Hippocampal formation (tissue), 2 donors: ENCODE measurements at regions not wholly inside any gene's neighbourhood (a gene's known extent, or its start where the extent isn't known, plus 50 kb on each side); places are given as distances from the start of the nearest gene placed in this dataset.
"Not testable (repeated sequence)": the region's sequence is repeated elsewhere in the genome, so short reads cannot be mapped to it uniquely, and the experiment has no call there.

ENCODE experiments used
- DNase-seq, 2 donors: peaks; one replicate each; lab custom pipeline; 2025; lab: John Stamatoyannopoulos, UW

DNA sequence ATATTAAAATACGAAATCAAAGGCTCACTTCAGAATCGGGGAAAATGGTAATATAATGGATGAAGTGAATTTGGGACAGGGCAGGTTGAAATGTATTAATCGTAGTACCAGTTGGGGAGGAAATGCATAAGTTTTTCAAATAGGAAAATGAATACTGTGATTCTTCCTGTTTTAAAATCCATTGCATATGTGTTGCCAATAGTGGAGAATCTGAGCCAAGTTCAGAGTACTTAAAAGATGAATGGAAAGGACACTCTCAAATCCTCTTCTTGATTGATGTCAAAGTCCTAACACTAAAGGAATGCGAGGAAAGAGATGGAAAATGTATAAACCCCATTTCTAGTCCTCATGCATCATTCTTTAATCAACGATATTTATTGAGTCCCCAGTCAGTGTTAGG, 160.9 kb upstream of the CCNG1 start:
- no peak for DNase-seq

DNA sequence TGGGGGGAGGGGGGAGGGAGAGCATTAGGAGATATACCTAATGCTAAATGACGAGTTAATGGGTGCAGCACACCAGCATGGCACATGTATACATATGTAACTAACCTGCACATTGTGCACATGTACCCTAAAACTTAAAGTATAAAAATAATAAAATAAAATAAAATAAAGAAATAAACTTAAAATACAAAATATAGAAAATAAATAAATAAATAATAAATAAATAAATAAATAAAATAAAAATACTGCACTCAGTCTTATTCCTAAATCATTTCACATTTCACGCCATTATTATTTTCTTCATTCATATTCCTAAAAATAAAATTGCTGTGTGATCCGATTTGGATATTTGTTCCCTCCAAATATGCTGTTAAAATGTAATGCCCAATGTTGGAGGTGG, 156.5 kb upstream of the CCNG1 start:
- not testable (repeated sequence) for DNase-seq

DNA sequence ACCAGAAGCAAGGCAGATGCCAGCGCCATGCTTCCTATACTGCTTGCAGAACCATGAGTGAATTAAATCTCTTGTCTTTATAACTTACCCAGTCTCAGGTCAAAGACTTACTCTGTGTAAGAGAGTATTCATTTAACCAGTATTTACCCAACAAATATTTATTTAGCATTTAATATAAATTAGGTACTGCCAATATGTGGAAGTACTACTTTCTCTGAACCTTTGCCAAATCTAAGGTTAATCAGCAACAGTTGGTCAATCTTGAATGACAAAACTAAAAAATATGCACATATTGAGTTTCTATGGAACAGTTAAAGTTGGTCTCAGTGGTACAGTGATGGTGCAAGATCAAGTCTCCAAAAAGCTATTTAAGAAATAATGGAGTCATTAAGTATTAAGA, 155.9 kb upstream of the CCNG1 start:
- DNase-seq: no peak

DNA sequence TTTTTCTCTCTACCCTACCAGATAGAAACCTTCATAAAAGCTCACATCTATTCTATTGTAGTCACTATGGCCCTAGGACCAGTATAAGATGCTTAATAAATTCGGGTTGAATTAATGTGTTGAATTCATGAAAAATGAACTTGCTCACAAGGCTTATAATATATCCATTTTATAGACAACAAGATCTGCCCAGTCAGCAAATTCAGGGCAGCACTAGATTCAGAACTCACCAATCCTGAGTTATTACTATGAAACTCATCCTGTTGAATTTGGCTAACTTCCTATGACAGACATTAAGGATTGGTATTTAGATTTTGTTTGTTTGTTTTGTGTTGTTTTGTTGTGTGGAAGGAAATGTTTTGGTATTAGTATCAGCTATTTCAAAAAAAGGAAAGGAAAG, 143.6 kb upstream of the CCNG1 start:
- DNase-seq: no peak

DNA sequence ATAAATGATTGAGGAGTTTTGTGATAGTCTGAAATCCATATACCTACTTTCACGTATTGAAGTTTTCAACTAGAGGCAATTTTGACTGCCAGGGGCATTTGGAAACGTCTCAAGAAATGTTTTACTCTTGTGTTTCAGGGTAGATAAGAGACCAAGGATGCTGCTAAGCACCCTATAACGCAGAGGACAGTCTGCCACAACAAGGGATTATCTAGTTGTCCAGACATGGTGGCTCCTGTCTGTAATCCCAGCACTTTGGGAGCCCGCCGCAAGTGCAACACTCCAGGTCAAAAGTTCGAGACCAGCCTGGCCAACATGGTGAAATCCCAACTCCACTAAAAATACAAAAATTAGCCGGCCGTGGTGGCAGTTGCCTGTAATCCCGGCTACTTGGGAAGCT, 133.7 kb upstream of the CCNG1 start:
- no peak for DNase-seq

DNA sequence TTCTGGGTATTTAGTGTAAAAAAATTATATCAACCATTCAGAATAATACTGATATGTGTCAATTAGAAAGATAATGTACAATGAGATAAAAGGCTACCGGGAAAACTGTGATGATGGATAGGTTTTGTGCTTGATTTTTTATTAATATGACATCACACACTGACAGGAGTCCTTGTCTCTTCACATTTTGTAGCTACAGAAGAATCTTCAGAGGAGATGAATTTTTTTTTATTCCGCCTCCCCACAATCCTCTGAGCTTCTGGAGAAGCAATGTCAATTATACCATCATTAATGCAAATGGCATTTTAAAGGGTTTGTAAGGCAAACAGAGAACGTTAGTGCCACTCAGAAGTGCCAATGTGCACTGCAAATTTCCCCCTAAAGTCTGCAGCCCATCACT, 131.7 kb upstream of the CCNG1 start:
- no peak for DNase-seq

DNA sequence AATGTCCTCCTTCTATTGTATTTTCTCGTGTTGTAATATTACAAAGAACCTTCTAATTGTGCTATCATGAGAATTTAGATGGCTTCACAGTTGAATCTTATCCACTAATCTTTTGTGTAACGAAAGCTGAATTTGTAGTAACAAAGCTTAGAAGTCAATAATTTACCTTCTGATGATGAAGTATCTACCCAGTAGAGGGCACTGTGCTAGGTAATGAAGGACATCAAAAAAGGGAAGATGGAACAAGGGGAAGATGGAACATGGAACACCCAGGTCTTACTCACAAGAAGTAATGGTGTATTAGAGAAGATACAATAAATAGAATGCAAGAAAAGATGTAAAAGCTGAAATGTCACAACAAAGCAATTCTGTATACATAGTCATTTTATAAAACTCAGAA, 131.0 kb upstream of the CCNG1 start:
- no peak for DNase-seq

DNA sequence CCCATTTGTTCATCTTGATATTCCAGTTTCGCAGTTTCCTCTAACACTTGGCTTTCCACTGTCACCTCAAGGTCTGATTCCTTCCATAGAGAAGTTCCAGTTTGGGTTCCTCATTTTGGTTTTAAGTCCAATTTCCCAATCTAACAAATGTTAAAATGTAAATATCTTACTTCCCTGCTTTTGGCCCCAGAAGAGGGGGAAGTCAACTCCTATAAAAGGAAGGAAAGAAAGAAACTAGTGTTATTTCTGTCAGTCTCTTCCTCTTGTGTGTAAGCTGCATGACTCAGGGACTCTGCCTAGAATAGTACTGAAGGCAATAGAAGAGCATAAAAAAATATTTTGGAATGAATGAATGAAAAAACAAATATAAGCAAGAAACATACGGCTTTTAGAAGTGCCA, 127.5 kb upstream of the CCNG1 start:
- DNase-seq: no peak

DNA sequence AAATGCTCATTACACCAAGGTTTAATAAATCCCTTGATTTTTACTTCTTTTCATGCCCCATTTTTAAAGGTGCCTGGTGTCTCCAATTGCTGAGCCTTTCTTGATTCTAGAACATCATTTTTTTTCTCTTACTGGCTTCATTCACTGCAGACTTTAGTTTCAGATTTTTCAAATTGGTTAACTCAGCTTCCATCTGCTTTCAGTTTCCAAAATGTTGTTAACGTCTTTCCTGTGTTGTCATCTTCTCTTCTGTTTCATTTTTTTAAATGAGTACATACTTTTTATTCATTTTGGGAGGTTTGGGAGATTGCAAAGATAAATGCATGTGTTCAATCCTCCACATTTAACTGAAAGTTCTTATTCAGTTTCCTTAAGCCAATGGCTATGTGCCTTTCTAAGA, 126.4 kb upstream of the CCNG1 start:
- DNase-seq: no peak

DNA sequence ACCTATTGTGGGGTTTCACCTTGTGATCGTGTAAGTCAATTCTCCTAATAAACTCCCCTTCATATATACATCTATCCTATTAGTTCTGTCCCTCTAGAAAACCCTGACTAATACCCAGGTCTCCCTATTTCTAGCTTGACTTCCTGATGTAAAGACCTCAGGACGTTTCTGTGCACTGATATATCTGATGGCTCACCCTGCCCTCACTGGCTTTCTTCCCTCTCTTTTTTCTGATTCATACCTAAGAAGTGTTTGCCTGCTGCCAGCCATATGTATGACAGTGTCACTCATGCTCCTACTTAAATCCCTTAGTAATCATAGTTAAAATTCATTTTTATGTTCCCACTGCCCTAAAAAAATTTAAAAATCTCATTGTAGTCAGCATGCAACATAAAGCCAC, 124.8 kb upstream of the CCNG1 start:
- no peak for DNase-seq

DNA sequence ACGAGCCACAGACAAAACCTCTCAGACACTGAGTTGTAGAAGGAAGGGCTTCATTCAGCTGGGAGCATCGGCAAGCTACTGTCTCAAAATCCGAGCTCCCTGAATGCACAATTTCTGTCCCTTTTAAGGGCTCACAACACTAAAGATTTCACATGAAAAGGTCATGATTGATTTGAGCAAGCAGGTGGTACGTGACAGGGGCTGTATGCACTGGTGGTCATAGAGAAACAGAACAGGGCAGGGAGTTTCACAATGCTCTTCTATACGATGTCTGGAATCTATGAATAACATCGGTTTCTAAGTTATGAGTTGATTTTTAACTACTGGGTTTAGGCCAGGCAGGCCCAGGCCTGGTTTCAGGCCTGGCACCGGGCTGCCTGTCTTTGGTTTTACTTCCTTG, 124.3 kb upstream of the CCNG1 start:
- DNase-seq: not testable (repeated sequence)

DNA sequence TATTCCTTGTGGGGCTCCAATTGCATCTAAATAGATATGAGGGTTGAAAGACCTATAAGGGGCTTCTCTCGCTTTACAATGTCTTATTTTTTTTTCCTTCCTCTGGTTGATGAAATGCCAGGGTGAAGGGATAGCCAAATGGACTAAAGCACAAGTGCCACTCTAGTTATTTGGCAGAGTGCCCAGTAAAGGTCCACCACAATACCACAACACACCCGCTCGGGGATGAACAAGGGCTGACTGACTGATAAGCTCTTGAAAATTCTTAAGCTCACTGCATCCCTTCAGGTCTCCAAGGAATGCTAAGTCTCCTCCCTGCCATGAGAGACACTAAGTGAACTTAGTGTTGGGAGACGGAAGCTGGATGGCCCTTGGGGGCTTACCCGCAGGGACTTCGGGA, 121.0 kb upstream of the CCNG1 start:
- DNase-seq: not testable (repeated sequence)

DNA sequence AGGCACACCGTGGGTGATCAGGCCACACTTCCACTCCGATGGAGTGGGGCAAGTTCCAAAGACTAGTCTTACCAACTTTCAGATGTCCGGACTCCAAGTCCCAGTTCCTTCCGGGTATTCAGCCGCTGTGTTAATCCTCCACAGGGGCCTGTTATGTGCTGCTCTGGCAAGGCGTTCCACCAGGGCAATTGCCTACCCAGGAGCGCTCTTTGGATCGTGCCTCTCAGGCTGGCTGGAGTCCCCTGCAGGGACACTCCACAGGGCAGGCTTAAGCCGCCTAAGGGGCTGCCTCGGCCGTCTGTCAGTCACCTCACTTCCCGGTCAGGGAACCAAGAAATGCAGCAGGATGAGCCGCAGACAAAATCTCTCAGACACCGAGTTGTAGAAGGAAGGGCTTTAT, 118.7 kb upstream of the CCNG1 start:
- no peak for DNase-seq

DNA sequence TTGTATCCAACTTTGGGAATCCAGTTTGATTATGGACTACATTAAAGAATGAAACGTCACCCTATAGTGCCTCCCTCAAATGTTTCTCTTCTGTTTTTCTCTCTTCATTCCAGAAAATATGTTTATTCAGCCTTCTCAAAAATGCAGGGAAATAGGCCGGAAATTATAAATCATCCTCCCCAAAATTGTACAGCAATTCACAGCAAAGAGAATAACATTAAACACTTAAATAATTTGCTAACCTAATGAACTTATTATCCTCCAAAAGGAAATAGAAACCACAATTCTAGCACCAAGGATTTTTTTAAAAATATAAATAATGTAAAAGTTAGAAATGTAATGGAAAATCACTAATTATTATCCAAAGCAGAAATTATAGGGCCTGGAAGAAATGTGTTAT, 115.9 kb upstream of the CCNG1 start:
- no peak for DNase-seq

DNA sequence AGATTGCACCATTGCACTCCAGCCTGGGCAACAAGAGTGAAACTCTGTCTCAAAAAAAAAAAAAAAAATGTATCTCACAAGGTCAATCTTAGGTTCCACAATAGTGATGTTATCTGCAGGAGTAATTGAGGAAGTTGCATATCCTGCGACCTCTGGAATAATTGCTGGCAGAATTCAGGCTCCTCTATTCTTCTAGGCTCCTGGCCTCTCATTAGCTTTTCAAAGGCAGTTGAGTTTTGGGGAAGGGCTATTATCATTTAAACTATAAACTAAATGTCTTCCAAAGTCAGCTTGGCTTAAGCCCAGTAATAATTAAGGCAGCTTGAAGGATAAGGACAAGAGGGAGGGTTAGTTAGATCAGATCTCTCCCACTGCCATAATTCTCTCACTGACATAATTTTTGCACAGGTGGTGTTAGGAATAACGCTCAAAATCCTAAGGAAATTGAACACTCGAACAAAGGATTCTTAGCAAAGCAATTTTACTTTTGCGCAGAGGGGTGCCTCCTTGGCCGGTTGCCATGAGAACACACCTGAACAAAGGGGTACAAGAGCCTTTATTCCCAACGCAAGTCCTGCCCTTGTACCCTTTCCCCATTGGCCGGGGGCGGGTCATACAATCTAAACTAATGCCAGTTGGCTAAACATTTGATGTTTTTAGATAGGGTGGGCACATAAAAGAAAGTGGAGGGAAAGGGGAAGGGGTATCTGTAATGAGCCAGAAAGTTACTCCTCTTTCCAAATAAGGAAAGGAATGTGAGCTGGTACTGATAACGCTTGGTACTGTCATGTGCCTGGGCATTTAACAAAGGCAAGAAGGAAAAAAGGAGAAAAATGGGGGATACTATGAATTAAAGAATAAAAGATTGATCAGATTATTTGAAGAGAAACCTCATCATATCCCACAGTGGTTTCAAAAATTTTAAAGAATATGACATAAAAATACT, 106.4 kb upstream of the CCNG1 start:
- DNase-seq: no peak

DNA sequence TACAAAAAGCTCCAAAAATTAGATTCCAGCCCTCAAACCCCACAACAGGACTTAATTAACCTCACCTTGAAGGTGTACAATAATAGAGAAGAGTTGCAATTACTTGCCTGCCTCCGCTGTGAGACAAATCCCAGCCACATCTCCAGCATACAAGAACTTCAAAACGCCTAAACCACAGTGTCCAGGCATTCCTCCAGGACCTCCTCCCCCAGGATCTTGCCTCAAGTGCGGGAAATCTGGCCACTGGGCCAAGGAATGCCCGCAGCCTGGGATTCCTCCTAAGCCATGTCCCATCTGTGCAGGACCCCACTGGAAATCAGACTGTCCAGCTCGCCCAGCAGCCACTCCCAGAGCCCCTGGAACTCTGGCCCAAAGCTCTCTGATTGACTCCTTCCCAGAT, 101.3 kb upstream of the CCNG1 start:
- DNase-seq: not testable (repeated sequence)

DNA sequence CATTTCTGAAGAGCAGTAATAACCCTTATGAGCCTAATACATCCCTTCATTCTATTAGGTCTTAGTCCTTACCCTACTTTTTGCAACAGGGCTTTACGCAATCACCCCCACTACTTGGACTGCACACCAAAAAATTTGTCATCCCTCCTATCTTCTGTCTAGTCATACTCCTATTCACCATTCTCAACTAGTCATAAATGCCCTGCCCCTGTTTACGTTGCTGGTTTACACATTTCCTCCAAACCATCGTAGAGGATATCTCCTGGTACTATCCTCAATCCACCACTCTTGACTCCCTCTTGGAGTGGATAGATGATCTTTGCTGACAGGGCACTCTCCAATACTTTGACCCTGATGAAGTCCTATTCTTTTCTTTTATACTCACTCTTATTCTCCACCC, 98.2 kb upstream of the CCNG1 start:
- no peak for DNase-seq

DNA sequence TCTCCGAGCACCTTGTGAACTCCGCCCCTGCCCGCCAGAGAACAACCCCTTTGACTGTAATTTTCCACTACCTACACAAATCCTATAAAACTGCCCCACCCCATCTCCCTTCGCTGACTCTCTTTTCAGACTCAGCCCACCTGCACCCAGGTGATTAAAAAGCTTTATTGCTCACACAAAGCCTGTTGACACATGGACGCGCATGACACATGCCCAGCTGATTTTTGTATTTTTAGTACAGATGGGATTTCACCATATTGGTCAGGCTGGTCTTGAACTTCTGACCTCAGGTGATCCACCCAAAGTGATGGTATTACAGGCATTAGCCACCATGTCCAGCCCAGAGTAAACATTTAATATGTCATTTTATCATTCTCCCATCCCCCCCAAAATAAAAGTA, 97.0 kb upstream of the CCNG1 start:
- not testable (repeated sequence) for DNase-seq

DNA sequence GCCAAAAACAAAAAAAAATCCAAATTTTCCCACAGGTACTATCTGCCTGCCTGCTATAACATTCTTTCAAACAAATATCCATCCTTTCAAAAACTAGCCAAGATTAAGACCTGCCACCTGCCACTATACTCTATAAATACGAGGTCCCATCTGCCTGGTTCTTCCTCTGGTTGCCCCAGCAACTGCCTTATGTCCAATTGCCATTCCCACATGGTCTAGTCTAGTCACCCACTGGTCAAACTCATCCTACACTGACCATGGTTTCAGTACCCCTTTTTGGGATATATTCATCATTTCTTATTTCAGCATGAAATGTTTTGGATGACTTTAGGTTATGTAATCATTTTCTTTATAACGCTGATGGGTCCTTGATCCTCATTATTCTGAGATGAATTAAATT, 95.1 kb upstream of the CCNG1 start:
- DNase-seq: no peak

DNA sequence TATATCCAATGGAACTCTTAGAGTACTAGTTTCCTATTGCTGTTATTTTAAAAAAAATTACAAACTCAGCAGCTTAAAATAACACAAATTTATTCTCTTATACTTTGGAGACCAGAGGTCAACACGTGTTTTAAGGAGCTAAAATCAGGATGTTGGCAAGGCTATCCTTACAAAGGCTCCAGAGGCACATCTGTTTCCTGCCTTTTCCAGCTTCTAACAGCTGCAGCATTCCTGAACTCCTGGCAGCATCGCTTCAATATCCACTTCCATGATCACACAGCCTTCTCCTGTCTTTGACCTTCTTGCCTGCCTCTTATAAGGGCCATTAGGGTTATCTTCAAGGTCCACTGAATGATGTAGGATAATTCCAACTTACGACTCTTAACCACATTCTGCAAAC, 92.2 kb upstream of the CCNG1 start:
- no peak for DNase-seq

DNA sequence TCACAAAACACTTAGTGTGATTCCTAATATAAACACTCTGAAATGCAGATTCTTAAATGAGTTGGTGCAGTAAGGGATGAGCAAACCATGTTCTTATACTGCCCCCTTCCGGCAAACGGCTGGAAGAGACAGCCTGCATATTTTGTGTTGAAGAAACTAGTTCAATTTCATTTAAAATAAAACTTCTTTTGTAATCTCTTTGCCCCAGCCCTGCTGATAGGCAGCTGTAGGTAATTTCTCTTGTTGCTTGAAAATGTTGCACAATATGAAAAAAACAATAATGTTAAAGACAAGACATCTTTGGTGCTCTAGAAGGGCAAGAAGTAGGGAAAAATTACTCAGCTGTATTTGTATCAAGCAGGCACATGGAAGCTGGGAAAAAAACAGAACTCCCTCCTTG, 89.7 kb upstream of the CCNG1 start:
- DNase-seq: peak; percentile 63 to 73

DNA sequence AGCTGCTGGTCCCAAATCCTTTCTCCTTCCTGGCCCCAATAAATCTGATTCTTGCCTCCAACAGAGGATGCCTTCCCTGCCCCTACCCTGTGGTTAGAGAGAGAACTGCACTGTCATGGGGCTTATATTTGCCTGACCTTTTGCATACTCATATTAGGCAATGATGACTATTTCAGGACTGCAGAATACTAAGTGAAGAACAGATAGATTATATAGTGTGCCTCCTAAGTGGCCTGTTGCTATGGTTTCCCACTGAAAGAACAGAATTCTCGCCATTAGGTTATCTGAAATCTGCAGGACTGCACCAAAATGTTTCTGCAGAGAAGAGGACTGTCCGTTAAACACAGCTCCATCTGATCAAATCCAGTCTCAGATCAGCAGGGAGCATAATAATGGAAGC, 87.3 kb upstream of the CCNG1 start:
- no peak for DNase-seq

DNA sequence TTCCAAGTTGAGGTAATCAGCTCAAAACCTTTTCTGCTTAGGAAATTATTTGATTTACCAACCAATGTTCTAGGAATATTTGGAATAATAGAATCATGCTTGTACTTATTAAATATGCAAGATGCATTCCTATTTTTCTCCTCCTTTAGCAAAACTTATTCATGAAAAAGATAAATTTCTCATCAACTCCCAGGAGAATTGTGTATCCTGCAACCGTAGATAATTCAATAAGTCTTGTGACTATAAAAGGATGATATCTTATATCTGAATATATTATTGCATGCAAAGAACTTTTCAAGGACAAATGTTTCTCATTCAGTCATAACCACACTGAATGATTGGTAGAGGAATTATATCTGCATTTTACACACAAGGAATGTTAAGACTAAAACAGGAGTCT, 84.9 kb upstream of the CCNG1 start:
- DNase-seq: no peak

DNA sequence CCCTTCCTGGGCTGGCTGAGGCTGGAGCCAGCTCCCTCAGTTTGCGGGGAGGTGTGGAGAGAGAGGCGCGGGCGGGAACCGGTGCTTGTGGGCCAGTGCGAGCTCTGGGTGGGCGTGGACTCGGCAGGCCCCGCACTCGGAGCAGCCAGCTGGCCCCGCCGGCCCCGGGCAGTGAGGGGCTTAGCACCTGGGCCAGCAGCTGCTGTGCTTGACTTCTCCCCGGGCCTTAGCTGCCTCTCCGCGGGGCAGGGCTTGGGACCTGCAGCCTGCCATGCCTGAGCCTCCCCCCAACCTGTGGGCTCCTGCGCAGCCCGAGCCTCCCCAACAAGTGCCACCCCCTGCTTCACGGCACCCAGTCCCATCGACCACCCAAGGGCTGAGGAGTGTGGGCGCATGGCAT, 81.6 kb upstream of the CCNG1 start:
- DNase-seq: not testable (repeated sequence)
